SU-DHL-6 (cell line): ENCODE measurements at regions not wholly inside any gene's neighbourhood (a gene's known extent, or its start where the extent isn't known, plus 50 kb on each side); places are given as distances from the start of the nearest gene placed in this dataset.
"Not testable (repeated sequence)": the region's sequence is repeated elsewhere in the genome, so short reads cannot be mapped to it uniquely, and the experiment has no call there.

Source experiments
- CTCF ChIP-seq: fragments of 200-600 bp; sonication (generic); IDR thresholded peaks from one replicate; pipeline ENCODE4 v1.5.1; 2017; ENCODE audit warnings: antibody characterized with exemption, mild to moderate bottlenecking, low read length, moderate library complexity; ENCODE audit not compliant: insufficient read depth, poor library complexity, severe bottlenecking
- EZH2phosphoT487 ChIP-seq: fragments of 200-600 bp; sonication (generic), shearing (Covaris generic); conservative IDR thresholded peaks from 2 replicates; pipeline ENCODE4 v1.6.1; 2018; ENCODE audit warnings: mild to moderate bottlenecking, antibody characterized with exemption, low read length, moderate library complexity, mixed read lengths

- not testable (repeated sequence) for TF ChIP-seq CTCF, EZH2phosphoT487
Observed at GRCh38 chr5:85994653-85995052, 623.1 kb upstream of the COX7C start.
